ENCODE measurements at regions not wholly inside any gene's neighbourhood (a gene's known extent, or its start where the extent isn't known, plus 50 kb on each side); places are given as distances from the start of the nearest gene placed in this dataset.

- no peak for TF ChIP-seq CTCF (IDR thresholded peaks at IDR 0.05; ENCODE audit: low read depth, low read length)
- no peak for TF ChIP-seq EZH2phosphoT487 (IDR thresholded peaks at IDR 0.05; ENCODE audit: low read depth)
Observed at GRCh38 chr20:58017970-58018530, 210.4 kb downstream of the ANKRD60 start.
